Osteocyte (in vitro differentiated cells): ENCODE measurements at regions not wholly inside any gene's neighbourhood (a gene's known extent, or its start where the extent isn't known, plus 50 kb on each side); places are given as distances from the start of the nearest gene placed in this dataset.
"Not testable (repeated sequence)": the region's sequence is repeated elsewhere in the genome, so short reads cannot be mapped to it uniquely, and the experiment has no call there.

ENCODE experiments used
- DNase-seq: peaks from one replicate; pipeline ENCODE4 v3.0.0; 2021; ENCODE audit warnings: mixed read lengths; ENCODE audit not compliant: unreplicated experiment; ENCODE audit errors: extremely low spot score
- H3K27ac Mint-ChIP-seq: one replicate; pipeline ENCODE4 v1.8.0; 2021; ENCODE audit warnings: mild to moderate bottlenecking, mixed read lengths; ENCODE audit not compliant: unreplicated experiment
- H3K27me3 Mint-ChIP-seq: one replicate; pipeline ENCODE4 v1.8.0; 2021; ENCODE audit warnings: mixed read lengths; ENCODE audit not compliant: unreplicated experiment
- H3K36me3 Mint-ChIP-seq: one replicate; pipeline ENCODE4 v1.8.0; 2021; ENCODE audit warnings: mixed read lengths; ENCODE audit not compliant: unreplicated experiment
- H3K4me1 Mint-ChIP-seq: one replicate; pipeline ENCODE4 v1.8.0; 2021; ENCODE audit warnings: mixed read lengths; ENCODE audit not compliant: unreplicated experiment
- H3K4me3 Mint-ChIP-seq: one replicate; pipeline ENCODE4 v1.8.0; 2021; ENCODE audit warnings: mild to moderate bottlenecking, moderate library complexity, mixed read lengths; ENCODE audit not compliant: unreplicated experiment
- H3K9me3 Mint-ChIP-seq: one replicate; pipeline ENCODE4 v1.8.0; 2021; ENCODE audit warnings: mixed read lengths; ENCODE audit not compliant: unreplicated experiment
- CTCF ChIP-seq: fragments of 200-600 bp; sonication (generic); IDR thresholded peaks from 2 replicates; pipeline ENCODE4 v1.5.0; 2021; ENCODE audit warnings: antibody characterized with exemption, mild to moderate bottlenecking, moderate library complexity

GRCh38 chr12:75628916-75629315 lies 117.5 kb upstream of the KRR1 start:
- no peak overlapping the region for H3K27ac Mint-ChIP-seq

GRCh38 chr12:75628511-75628910 lies 117.1 kb upstream of the KRR1 start:
- peaks cover 12% of the 10 kb centered on the region for H3K4me1 Mint-ChIP-seq
- no peak for TF ChIP-seq CTCF
- H3K27ac Mint-ChIP-seq = no peak overlapping the region
- H3K36me3 Mint-ChIP-seq = no peaks in the 10 kb centered on the region
- H3K9me3 Mint-ChIP-seq = peaks cover 6% of the 10 kb centered on the region
- DNase-seq = no peak
- H3K4me3 Mint-ChIP-seq = no peak overlapping the region
- no peaks in the 10 kb centered on the region for H3K27me3 Mint-ChIP-seq

More at GRCh38 chr12:75628916-75629315, 117.5 kb upstream of the KRR1 start:
- Mint-ChIP-seq H3K4me1 (peaks cover 8% of the 10 kb centered on the region), H3K27me3 (no peaks in the 10 kb centered on the region), H3K36me3 (no peaks in the 10 kb centered on the region), H3K9me3 (peaks cover 6% of the 10 kb centered on the region), H3K4me3 (no peak overlapping the region)
- DNase-seq = no peak
- no peak for TF ChIP-seq CTCF

- Mint-ChIP-seq H3K27me3 (no peaks in the 10 kb centered on the region), H3K36me3 (peaks cover 3% of the 10 kb centered on the region), H3K4me3 (no peak overlapping the region), H3K27ac (no peak overlapping the region), H3K9me3 (no peaks in the 10 kb centered on the region), H3K4me1 (peaks cover 9% of the 10 kb centered on the region)
- TF ChIP-seq CTCF = peak; percentile 58
- DNase-seq = no peak
Observed at GRCh38 chr12:75623631-75624154, 112.3 kb upstream of the KRR1 start.

- Mint-ChIP-seq H3K4me3 (no peak overlapping the region), H3K36me3 (peaks cover 3% of the 10 kb centered on the region), H3K9me3 (no peaks in the 10 kb centered on the region), H3K4me1 (peaks cover 9% of the 10 kb centered on the region), H3K27ac (no peak overlapping the region), H3K27me3 (no peaks in the 10 kb centered on the region)
- TF ChIP-seq CTCF = no peak
- DNase-seq = no peak
Observed at GRCh38 chr12:75622492-75622891, 111.1 kb upstream of the KRR1 start.

GRCh38 chr12:75614396-75614795 lies 103.0 kb upstream of the KRR1 start:
- not testable (repeated sequence) for H3K4me1 Mint-ChIP-seq, H3K4me3 Mint-ChIP-seq, H3K27ac Mint-ChIP-seq, H3K27me3 Mint-ChIP-seq, H3K36me3 Mint-ChIP-seq, DNase-seq
- H3K9me3 Mint-ChIP-seq = peaks cover 19% of the 10 kb centered on the region

GRCh38 chr12:75613981-75614380 lies 102.6 kb upstream of the KRR1 start:
- no peak for DNase-seq
- H3K4me1 Mint-ChIP-seq = no peaks in the 10 kb centered on the region
- no peak for TF ChIP-seq CTCF
- no peak overlapping the region for H3K4me3 Mint-ChIP-seq
- H3K27ac Mint-ChIP-seq = no peak overlapping the region
- H3K27me3 Mint-ChIP-seq = no peaks in the 10 kb centered on the region
- H3K9me3 Mint-ChIP-seq = peaks cover 19% of the 10 kb centered on the region
- peaks cover 5% of the 10 kb centered on the region for H3K36me3 Mint-ChIP-seq
